WTC11 (cell line): ENCODE measurements at regions not wholly inside any gene's neighbourhood (a gene's known extent, or its start where the extent isn't known, plus 50 kb on each side); places are given as distances from the start of the nearest gene placed in this dataset.

ENCODE experiments used
- ATAC-seq: fragments of 200-7000 bp; cut with Tn5 transposase; 2 replicates; pipeline ENCODE4 v1.10.0; 2021; ENCODE audit warnings: mild to moderate bottlenecking, moderate library complexity
- CTCF ChIA-PET: fragments of 300-600 bp; sonication (Branson Sonifier 250); formaldehyde crosslinking; loops from one replicate; lab custom pipeline; 2021; ENCODE audit warnings: antibody characterized with exemption; lab: Charles Lee
- POLR2A ChIA-PET: fragments of 350-600 bp; sonication (Branson Sonifier 250); formaldehyde crosslinking; loops from one replicate; lab custom pipeline; 2021; ENCODE audit warnings: antibody characterized with exemption; lab: Charles Lee
- DNase-seq: peaks from one replicate; pipeline ENCODE4 v3.0.0; 2021; ENCODE audit warnings: low spot score
- H3K27ac Mint-ChIP-seq: 2 replicates; pipeline ENCODE4 v1.8.0; 2021; ENCODE audit warnings: mixed read lengths
- H3K27me3 Mint-ChIP-seq: 2 replicates; pipeline ENCODE4 v1.8.0; 2021; ENCODE audit warnings: low read depth, mild to moderate bottlenecking, moderate library complexity, mixed read lengths
- H3K36me3 Mint-ChIP-seq: 2 replicates; pipeline ENCODE4 v1.8.0; 2021; ENCODE audit warnings: mixed read lengths
- H3K4me1 Mint-ChIP-seq: 2 replicates; pipeline ENCODE4 v1.8.0; 2022; ENCODE audit warnings: mixed read lengths
- H3K4me3 Mint-ChIP-seq: 2 replicates; pipeline ENCODE4 v1.8.0; 2021; ENCODE audit warnings: mild to moderate bottlenecking, moderate library complexity, mixed read lengths
- H3K9me3 Mint-ChIP-seq: 2 replicates; pipeline ENCODE4 v1.8.0; 2021; ENCODE audit warnings: mixed read lengths
- ATF1 ChIP-seq: sonication (generic); formaldehyde crosslinking; IDR thresholded peaks from 2 replicates; pipeline ENCODE4 v1.8.1; 2023; ENCODE audit warnings: mild to moderate bottlenecking, moderate library complexity, missing genetic modification reagents
- CREM ChIP-seq: sonication (generic); formaldehyde crosslinking; IDR thresholded peaks from 2 replicates; pipeline ENCODE4 v1.8.1; 2022; ENCODE audit warnings: mild to moderate bottlenecking, missing genetic modification reagents, moderate library complexity
- ELF4 ChIP-seq: sonication (generic); formaldehyde crosslinking; IDR thresholded peaks from 2 replicates; pipeline ENCODE4 v1.8.1; 2022; ENCODE audit warnings: low read depth, mild to moderate bottlenecking, moderate library complexity, missing genetic modification reagents
- FOXJ3 ChIP-seq: sonication (generic); formaldehyde crosslinking; IDR thresholded peaks from 2 replicates; pipeline ENCODE4 v1.9.0; 2021; ENCODE audit warnings: missing genetic modification reagents, mild to moderate bottlenecking, borderline replicate concordance
- FOXP1 ChIP-seq: sonication (generic); formaldehyde crosslinking; IDR thresholded peaks from 2 replicates; pipeline ENCODE4 v1.8.0; 2022; ENCODE audit warnings: missing genetic modification reagents, mild to moderate bottlenecking, moderate library complexity, borderline replicate concordance
- GRHL2 ChIP-seq: fragments of 250-450 bp; sonication (Bioruptor Pico); IDR thresholded peaks from 2 replicates; pipeline ENCODE4 v1.8.0; 2022; ENCODE audit warnings: mild to moderate bottlenecking, moderate library complexity; ENCODE audit not compliant: insufficient replicate concordance, severe bottlenecking
- HMGXB4 ChIP-seq: sonication (generic); formaldehyde crosslinking; IDR thresholded peaks from 2 replicates; pipeline ENCODE4 v1.8.1; 2023; ENCODE audit warnings: mild to moderate bottlenecking, moderate library complexity, missing genetic modification reagents
- IRF2 ChIP-seq: sonication (generic); formaldehyde crosslinking; IDR thresholded peaks from 2 replicates; pipeline ENCODE4 v1.8.0; 2022; ENCODE audit warnings: low read depth, missing genetic modification reagents, borderline replicate concordance
- JUN ChIP-seq: sonication (generic); formaldehyde crosslinking; IDR thresholded peaks from 2 replicates; pipeline ENCODE4 v1.8.0; 2023; ENCODE audit warnings: mild to moderate bottlenecking, missing genetic modification reagents
- KAT7 ChIP-seq: sonication (generic); formaldehyde crosslinking; IDR thresholded peaks from 2 replicates; pipeline ENCODE4 v1.8.1; 2023; ENCODE audit warnings: missing genetic modification reagents, mild to moderate bottlenecking, borderline replicate concordance
- MYBL2 ChIP-seq: sonication (generic); formaldehyde crosslinking; IDR thresholded peaks from 2 replicates; pipeline ENCODE4 v1.8.1; 2023; ENCODE audit warnings: mild to moderate bottlenecking, moderate library complexity, missing genetic modification reagents
- TEAD4 ChIP-seq: sonication (generic); formaldehyde crosslinking; IDR thresholded peaks from 2 replicates; pipeline ENCODE4 v1.8.0; 2022; ENCODE audit warnings: mild to moderate bottlenecking, missing genetic modification reagents
- USF1 ChIP-seq: sonication (generic); formaldehyde crosslinking; IDR thresholded peaks from 2 replicates; pipeline ENCODE4 v1.8.0; 2022; ENCODE audit warnings: mild to moderate bottlenecking, missing genetic modification reagents
- ZNF232 ChIP-seq: sonication (generic); formaldehyde crosslinking; IDR thresholded peaks from 2 replicates; pipeline ENCODE4 v1.8.0; 2022; ENCODE audit warnings: mild to moderate bottlenecking, missing genetic modification reagents
- ZNF281 ChIP-seq: sonication (generic); formaldehyde crosslinking; IDR thresholded peaks from 2 replicates; pipeline ENCODE4 v1.8.0; 2023; ENCODE audit warnings: mild to moderate bottlenecking, missing genetic modification reagents
- ZNF425 ChIP-seq: fragments of 250-450 bp; sonication (Bioruptor Pico); conservative IDR thresholded peaks from 2 replicates; pipeline ENCODE4 v1.9.0; 2021; ENCODE audit warnings: mild to moderate bottlenecking
- ZNF512 ChIP-seq: sonication (generic); formaldehyde crosslinking; IDR thresholded peaks from 2 replicates; pipeline ENCODE4 v1.8.1; 2022; ENCODE audit warnings: missing genetic modification reagents, borderline replicate concordance

- ChIA-PET CTCF (no interaction called here), POLR2A (no interaction called here)
- ATAC-seq, result no peak
- TF ChIP-seq JUN (CRISPR knock-in tag) (no peak), MYBL2 (no peak)
- no peak overlapping the region for H3K4me3 Mint-ChIP-seq
- no peaks in the 10 kb centered on the region for H3K4me1 Mint-ChIP-seq
- H3K27me3 Mint-ChIP-seq, result no peaks in the 10 kb centered on the region
- no peak overlapping the region for H3K27ac Mint-ChIP-seq
- H3K9me3 Mint-ChIP-seq, result no peaks in the 10 kb centered on the region
- DNase-seq, result no peak
- no peaks in the 10 kb centered on the region for H3K36me3 Mint-ChIP-seq
Observed at GRCh38 chr4:148680884-148681283, 238.7 kb upstream of the NR3C2 start.

GRCh38 chr4:148676344-148676743 lies 234.1 kb upstream of the NR3C2 start:
- Mint-ChIP-seq H3K9me3 (no peaks in the 10 kb centered on the region), H3K27me3 (no peaks in the 10 kb centered on the region), H3K4me3 (no peak overlapping the region), H3K4me1 (no peaks in the 10 kb centered on the region), H3K36me3 (no peaks in the 10 kb centered on the region), H3K27ac (no peak overlapping the region)
- TF ChIP-seq ZNF281 (no peak), ATF1 (CRISPR knock-in tag) (no peak), ZNF512 (CRISPR knock-in tag) (no peak), GRHL2 (no peak), CREM (no peak), ZNF425 (CRISPR knock-in tag) (no peak), KAT7 (CRISPR knock-in tag) (no peak), USF1 (CRISPR knock-in tag) (no peak), FOXJ3 (CRISPR knock-in tag) (no peak), ZNF232 (CRISPR knock-in tag) (no peak), FOXP1 (no peak), TEAD4 (CRISPR knock-in tag) (no peak), ELF4 (CRISPR knock-in tag) (no peak), HMGXB4 (CRISPR knock-in tag) (no peak), IRF2 (no peak)
- ATAC-seq, result no peak
- POLR2A ChIA-PET, result no interaction called here
- CTCF ChIA-PET, result no interaction called here
- DNase-seq, result no peak
